OCI-LY1 (cell line): ENCODE measurements at regions not wholly inside any gene's neighbourhood (a gene's known extent, or its start where the extent isn't known, plus 50 kb on each side); places are given as distances from the start of the nearest gene placed in this dataset.

Experiments
- CTCF ChIP-seq: fragments of 200-600 bp; sonication (generic), shearing (Covaris generic); IDR thresholded peaks from 2 replicates; pipeline ENCODE4 v1.5.1; 2017; ENCODE audit warnings: mild to moderate bottlenecking, antibody characterized with exemption, low read length, moderate library complexity, mixed read lengths
- EZH2 ChIP-seq: fragments of 200-600 bp; sonication (generic), shearing (Covaris generic); IDR thresholded peaks from 2 replicates; pipeline ENCODE4 v1.8.0; 2017; ENCODE audit warnings: borderline replicate concordance, mixed run types, mild to moderate bottlenecking, antibody characterized with exemption, low read length, moderate library complexity, mixed read lengths

GRCh38 chr13:64470751-64471150 lies 2759.4 kb downstream of the PCDH9 start:
- TF ChIP-seq CTCF = no peak
- TF ChIP-seq EZH2 = no peak
